ENCODE measurements at regions not wholly inside any gene's neighbourhood (a gene's known extent, or its start where the extent isn't known, plus 50 kb on each side); places are given as distances from the start of the nearest gene placed in this dataset.
"Not testable (repeated sequence)": the region's sequence is repeated elsewhere in the genome, so short reads cannot be mapped to it uniquely, and the experiment has no call there.

DNA sequence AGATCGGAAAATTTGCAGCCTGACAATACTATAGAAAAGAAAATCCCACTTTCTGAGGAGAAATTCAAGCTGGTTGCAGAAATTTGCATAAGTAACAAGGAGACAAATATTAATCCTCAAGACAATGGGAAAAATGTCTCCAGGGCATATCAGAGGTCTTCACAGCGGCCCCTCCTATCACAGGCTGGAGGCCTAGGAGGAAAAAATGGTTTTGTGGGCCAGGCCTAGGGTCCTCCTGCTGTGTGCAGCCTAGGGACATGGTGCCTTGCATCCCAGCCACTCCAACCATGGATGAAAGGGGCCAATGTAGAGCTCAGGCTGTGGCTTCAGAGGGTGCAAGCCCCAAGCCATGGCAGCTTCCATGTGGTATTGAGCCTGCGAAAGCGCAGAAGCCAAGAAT is 138.5 kb upstream of the MAN2A1 start:
- TF ChIP-seq, protein P1, sequence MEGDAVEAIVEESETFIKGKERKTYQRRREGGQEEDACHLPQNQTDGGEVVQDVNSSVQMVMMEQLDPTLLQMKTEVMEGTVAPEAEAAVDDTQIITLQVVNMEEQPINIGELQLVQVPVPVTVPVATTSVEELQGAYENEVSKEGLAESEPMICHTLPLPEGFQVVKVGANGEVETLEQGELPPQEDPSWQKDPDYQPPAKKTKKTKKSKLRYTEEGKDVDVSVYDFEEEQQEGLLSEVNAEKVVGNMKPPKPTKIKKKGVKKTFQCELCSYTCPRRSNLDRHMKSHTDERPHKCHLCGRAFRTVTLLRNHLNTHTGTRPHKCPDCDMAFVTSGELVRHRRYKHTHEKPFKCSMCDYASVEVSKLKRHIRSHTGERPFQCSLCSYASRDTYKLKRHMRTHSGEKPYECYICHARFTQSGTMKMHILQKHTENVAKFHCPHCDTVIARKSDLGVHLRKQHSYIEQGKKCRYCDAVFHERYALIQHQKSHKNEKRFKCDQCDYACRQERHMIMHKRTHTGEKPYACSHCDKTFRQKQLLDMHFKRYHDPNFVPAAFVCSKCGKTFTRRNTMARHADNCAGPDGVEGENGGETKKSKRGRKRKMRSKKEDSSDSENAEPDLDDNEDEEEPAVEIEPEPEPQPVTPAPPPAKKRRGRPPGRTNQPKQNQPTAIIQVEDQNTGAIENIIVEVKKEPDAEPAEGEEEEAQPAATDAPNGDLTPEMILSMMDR (IDR thresholded peaks at IDR 0.05; ENCODE audit: insufficient read depth, low read length): not testable (repeated sequence)
- TF ChIP-seq, protein P2, sequence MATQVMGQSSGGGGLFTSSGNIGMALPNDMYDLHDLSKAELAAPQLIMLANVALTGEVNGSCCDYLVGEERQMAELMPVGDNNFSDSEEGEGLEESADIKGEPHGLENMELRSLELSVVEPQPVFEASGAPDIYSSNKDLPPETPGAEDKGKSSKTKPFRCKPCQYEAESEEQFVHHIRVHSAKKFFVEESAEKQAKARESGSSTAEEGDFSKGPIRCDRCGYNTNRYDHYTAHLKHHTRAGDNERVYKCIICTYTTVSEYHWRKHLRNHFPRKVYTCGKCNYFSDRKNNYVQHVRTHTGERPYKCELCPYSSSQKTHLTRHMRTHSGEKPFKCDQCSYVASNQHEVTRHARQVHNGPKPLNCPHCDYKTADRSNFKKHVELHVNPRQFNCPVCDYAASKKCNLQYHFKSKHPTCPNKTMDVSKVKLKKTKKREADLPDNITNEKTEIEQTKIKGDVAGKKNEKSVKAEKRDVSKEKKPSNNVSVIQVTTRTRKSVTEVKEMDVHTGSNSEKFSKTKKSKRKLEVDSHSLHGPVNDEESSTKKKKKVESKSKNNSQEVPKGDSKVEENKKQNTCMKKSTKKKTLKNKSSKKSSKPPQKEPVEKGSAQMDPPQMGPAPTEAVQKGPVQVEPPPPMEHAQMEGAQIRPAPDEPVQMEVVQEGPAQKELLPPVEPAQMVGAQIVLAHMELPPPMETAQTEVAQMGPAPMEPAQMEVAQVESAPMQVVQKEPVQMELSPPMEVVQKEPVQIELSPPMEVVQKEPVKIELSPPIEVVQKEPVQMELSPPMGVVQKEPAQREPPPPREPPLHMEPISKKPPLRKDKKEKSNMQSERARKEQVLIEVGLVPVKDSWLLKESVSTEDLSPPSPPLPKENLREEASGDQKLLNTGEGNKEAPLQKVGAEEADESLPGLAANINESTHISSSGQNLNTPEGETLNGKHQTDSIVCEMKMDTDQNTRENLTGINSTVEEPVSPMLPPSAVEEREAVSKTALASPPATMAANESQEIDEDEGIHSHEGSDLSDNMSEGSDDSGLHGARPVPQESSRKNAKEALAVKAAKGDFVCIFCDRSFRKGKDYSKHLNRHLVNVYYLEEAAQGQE (IDR thresholded peaks at IDR 0.05; ENCODE audit: insufficient replicate concordance, low read depth): not testable (repeated sequence)

Measured in HL-60 (cell line).